HFF-Myc (cell line): ENCODE measurements at regions not wholly inside any gene's neighbourhood (a gene's known extent, or its start where the extent isn't known, plus 50 kb on each side); places are given as distances from the start of the nearest gene placed in this dataset.

ENCODE experiments used
- DNase-seq: peaks from one replicate; pipeline ENCODE4 v3.0.0-alpha.2; 2011; ENCODE audit warnings: low read depth; ENCODE audit errors: extremely low read depth
- H3K4me3 ChIP-seq: replicated peaks from 2 replicates; pipeline ENCODE4 v1.5.1; 2011; ENCODE audit warnings: low read depth, mild to moderate bottlenecking, control low read depth, low read length
- TF ChIP-seq, protein P1 (sequence below): IDR thresholded peaks from 2 replicates; pipeline ENCODE4 v1.5.1; 2012; ENCODE audit warnings: mild to moderate bottlenecking, low read depth, low read length, control low read depth; ENCODE audit errors: missing control alignments

DNA sequence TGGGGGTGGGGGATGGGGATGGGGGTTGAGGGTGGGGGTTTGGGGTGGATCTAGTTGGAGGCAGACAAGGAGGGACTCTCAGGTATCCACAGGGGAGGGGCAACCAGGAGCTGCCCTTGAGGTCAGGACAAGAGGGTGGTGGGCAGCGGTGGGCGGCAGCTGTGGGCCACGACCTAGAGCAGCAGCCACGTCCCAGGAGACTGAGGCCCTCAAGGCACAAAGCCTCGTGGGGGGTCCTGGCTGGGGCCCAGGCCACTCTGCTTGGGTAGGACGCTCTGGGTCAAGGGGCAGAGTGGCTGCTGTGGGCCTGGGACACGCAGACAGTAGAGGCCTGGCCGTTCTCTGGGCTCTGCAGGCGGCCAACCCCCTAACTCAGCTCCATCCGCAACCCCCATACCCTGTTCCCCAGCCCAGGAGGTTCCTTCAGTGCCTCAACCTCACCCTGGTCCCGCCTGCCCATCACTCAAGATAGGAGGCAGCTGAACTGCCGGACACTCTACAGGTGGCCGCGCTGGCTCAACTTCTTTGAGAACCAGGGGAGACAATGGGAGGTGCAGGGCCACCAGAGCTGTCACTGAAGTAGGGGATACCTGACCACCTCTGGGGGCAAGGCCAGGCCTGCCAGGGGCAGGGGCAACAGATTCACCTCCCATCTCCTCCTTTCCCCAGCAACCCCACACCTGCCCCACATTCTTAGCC is 75.6 kb downstream of the ENGASE start:
- no peak for DNase-seq
- TF ChIP-seq, protein P1, sequence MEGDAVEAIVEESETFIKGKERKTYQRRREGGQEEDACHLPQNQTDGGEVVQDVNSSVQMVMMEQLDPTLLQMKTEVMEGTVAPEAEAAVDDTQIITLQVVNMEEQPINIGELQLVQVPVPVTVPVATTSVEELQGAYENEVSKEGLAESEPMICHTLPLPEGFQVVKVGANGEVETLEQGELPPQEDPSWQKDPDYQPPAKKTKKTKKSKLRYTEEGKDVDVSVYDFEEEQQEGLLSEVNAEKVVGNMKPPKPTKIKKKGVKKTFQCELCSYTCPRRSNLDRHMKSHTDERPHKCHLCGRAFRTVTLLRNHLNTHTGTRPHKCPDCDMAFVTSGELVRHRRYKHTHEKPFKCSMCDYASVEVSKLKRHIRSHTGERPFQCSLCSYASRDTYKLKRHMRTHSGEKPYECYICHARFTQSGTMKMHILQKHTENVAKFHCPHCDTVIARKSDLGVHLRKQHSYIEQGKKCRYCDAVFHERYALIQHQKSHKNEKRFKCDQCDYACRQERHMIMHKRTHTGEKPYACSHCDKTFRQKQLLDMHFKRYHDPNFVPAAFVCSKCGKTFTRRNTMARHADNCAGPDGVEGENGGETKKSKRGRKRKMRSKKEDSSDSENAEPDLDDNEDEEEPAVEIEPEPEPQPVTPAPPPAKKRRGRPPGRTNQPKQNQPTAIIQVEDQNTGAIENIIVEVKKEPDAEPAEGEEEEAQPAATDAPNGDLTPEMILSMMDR, result no peak
- H3K4me3 ChIP-seq, result no peak overlapping the region

DNA sequence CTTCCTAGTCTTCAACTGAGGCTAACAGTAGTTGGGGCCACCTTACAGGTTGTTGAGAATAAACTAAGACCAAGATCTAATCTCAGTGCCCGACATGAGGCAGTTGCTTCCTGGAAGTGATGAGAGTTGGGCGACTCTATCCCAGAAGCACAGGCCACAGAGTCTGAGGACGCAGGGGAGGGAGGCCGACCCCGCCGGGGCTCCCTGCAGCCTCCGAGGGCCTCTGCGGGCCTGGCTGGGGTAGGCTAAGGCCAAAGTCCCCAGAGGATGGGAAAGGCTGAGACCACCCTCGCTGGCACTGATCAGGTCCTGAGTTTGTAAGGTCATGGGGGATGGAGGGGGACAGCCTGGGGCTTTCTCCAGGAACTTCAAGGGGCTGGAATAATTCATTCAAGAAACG is 74.0 kb downstream of the ENGASE start:
- DNase-seq, result no peak
- TF ChIP-seq, protein P1, result no peak
- H3K4me3 ChIP-seq, result no peak overlapping the region

DNA sequence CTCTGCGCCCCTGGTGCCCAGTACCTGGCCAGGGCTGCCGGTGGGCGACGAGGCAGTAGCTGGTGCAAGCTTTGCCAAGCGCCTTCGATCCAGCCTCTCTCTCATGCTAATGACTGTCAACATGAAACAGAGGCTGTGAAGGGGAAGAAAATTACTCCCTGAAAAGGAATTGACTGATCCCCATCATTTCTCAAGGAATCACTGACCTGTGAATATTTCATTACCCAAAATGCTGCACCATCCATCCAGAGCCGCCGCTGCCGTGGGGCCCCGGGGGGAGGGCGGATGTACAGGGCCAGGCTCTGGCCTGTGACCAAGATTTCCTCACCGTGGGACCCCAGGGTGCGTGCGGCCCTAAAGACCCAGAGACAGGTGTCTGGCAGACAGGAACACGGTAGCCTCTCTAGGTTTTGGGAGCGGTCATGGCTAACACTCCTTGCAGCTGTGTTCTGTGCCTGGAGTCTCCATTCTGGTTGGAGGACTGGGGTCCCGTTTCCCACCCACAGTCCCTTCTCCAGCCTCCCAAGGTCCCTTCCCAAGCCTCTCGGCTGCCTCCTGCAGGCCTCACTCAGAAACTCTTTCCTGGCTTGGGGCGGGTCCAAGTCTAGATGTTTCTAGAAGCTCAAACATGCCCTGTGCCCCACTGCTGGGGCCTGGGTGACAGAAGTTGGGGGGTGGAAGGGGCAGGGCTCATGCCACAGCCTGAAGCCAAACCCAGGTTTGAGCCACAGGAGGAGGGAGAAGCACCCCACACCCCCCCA is 73.3 kb downstream of the ENGASE start:
- TF ChIP-seq, protein P1, result no peak
- no peak for DNase-seq
- no peak overlapping the region for H3K4me3 ChIP-seq

DNA sequence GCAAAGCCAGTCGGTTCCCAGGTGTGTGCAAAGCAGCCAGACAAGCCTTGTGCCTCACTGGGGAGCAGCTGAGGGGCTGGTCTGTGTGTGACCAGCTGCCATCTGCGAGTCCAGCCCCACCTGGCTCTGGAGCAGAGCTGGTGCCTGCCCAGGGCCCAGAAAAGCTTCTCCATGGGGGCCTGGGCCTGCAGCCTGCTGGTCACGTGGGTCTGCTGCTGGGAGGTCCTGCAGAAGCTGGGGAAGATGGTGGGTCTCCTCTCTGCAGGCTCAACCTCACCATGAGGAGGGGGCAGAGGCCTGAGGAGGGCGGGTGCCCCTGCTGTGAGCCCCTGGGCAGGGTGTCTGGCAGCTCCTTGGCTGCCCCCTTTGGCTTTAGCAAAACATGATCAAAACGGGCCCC is 71.9 kb downstream of the ENGASE start:
- TF ChIP-seq, protein P1, result no peak
- H3K4me3 ChIP-seq, result no peak overlapping the region
- DNase-seq, result no peak

DNA sequence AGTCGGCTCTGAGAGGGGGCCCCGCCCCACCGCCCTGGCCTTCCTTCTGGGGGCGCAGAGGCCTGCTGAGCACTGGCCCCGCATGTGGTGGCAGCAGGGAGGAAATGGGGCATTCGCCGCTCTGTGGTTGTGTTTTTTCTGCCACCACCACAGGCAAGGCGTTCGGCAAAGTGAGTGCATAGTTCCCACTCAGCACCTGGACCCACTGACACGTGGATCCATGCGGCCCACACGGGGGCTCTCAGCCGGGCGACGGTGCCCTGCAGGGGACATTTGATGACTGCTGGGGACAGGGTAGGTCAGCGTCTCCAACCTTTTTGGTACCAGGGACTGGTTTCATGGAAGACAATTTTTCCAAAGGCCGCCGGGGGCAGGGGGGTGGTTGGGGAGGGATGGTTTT is 70.9 kb downstream of the ENGASE start:
- no peak overlapping the region for H3K4me3 ChIP-seq
- no peak for DNase-seq
- TF ChIP-seq, protein P1, result no peak

DNA sequence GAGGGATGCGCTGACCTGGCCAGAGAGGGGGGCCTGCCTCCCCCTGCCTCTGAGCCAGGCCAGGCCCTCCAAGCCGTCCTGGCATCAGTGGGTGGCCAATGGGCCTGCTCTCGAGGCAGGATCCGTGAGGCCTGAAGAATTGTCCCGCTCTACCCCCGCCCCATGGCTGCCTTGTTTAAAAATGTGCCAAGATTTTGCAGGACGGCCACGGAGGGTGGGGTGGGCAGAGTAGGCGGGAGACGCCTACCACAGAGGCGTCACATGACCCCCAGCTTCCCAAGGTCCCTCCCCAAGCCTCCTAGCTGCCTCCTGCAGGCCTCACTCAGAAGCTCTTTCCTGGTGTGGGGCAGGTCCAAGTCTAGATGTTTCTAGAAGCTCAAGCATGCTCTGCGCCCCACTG is 69.5 kb downstream of the ENGASE start:
- DNase-seq, result no peak
- H3K4me3 ChIP-seq, result no peak overlapping the region
- TF ChIP-seq, protein P1, result no peak
